Liver (tissue), 3 donors: ENCODE measurements at regions not wholly inside any gene's neighbourhood (a gene's known extent, or its start where the extent isn't known, plus 50 kb on each side); places are given as distances from the start of the nearest gene placed in this dataset.

Experiments used
- CTCF ChIP-seq: fragments of 150-350 bp; IDR thresholded peaks from 2 replicates; pipeline ENCODE4 v1.5.1; 2017; ENCODE audit warnings: improper control_type of control experiment, low read depth, low read length; ENCODE audit not compliant: missing input control
- GABPA ChIP-seq, 2 donors: IDR thresholded peaks in 1 of 2; conservative IDR thresholded peaks in 1 of 2; 2 replicates each; pipeline ENCODE4 v1.6.1; 2016; ENCODE audit warnings: antibody characterized with exemption in 2 of 2, mild to moderate bottlenecking in 1 of 2, moderate library complexity in 1 of 2
- JUND ChIP-seq, 2 donors: IDR thresholded peaks; 2 replicates each; pipeline ENCODE4 v1.6.1; 2016; ENCODE audit warnings: antibody characterized with exemption in 2 of 2
- MAX ChIP-seq: IDR thresholded peaks from 2 replicates; pipeline ENCODE4 v1.6.1; 2016; ENCODE audit warnings: antibody characterized with exemption
- RAD21 ChIP-seq, 2 donors: IDR thresholded peaks; 2 replicates each; pipeline ENCODE4 v1.6.1; 2016; ENCODE audit warnings: antibody characterized with exemption in 2 of 2, mild to moderate bottlenecking in 2 of 2
- REST ChIP-seq: IDR thresholded peaks from 2 replicates; pipeline ENCODE4 v1.6.1; 2016; ENCODE audit warnings: antibody characterized with exemption, mild to moderate bottlenecking
- RXRA ChIP-seq, 2 donors: IDR thresholded peaks; 2 replicates each; pipeline ENCODE4 v1.6.1; 2017 to 2018; ENCODE audit warnings: antibody characterized with exemption in 2 of 2, mild to moderate bottlenecking in 1 of 2
- TAF1 ChIP-seq: conservative IDR thresholded peaks from 2 replicates; pipeline ENCODE4 v1.6.1; 2016; ENCODE audit warnings: antibody characterized with exemption, mild to moderate bottlenecking
- YY1 ChIP-seq: IDR thresholded peaks from 2 replicates; pipeline ENCODE4 v1.6.1; 2016; ENCODE audit warnings: antibody characterized with exemption, mild to moderate bottlenecking
- ZBTB33 ChIP-seq: IDR thresholded peaks from 2 replicates; pipeline ENCODE4 v1.6.1; 2016; ENCODE audit warnings: antibody characterized with exemption
- donor health status: healthy.
- donor health status: healthy.

GRCh38 chr18:45541421-45541820 lies 73.9 kb upstream of the SLC14A2 start:
- TF ChIP-seq CTCF (no peak), MAX (no peak), JUND (IDR thresholded peaks at IDR 0.05) (no peak), ZBTB33 (no peak), GABPA (IDR thresholded peaks at IDR 0.05 in 1 of 2, conservative IDR thresholded peaks at IDR 0.05 in 1 of 2) (no peak), RXRA (IDR thresholded peaks at IDR 0.05) (no peak), RAD21 (IDR thresholded peaks at IDR 0.05) (no peak), TAF1 (no peak), REST (no peak), YY1 (no peak)
